HepG2 (cell line): ENCODE measurements at regions not wholly inside any gene's neighbourhood (a gene's known extent, or its start where the extent isn't known, plus 50 kb on each side); places are given as distances from the start of the nearest gene placed in this dataset.

Experiments used
- ATAC-seq: fragments of 200-7000 bp; cut with Tn5 transposase; 3 replicates; pipeline ENCODE4 v1.9.1; 2020; ENCODE audit warnings: mild to moderate bottlenecking, moderate library complexity
- BruUV-seq: library from RNA; stranded (reverse); fragments of 400-500 nt; replicated peaks from 2 replicates; lab custom pipeline; 2021; lab: Mats Ljungman, UMichigan
- CTCF ChIA-PET: fragments of 300-600 bp; formaldehyde crosslinking; extraction: SDS; loops from one replicate; lab custom pipeline; 2021; ENCODE audit warnings: low total read pairs, inconsistent platforms, low intra/inter-chr PET ratio; lab: Yijun Ruan, JAX
- POLR2A ChIA-PET: fragments of 350-600 bp; sonication (Branson Sonifier 250); formaldehyde crosslinking; loops from one replicate; lab custom pipeline; 2020; ENCODE audit warnings: antibody characterized with exemption, inconsistent platforms; lab: Yijun Ruan, JAX
- DNase-seq: peaks from one replicate; pipeline ENCODE4 v3.0.0-alpha.2; 2015; ENCODE audit warnings: low spot score
- FAIRE-seq: peaks from 3 replicates; lab custom pipeline; 2011; peaks lifted over from hg19 to GRCh38; lab: Jason Lieb, UNC
- H2AFZ ChIP-seq: one replicate; pipeline ENCODE4 v1.6.1; 2011; ENCODE audit warnings: low read length, inconsistent platforms
- H3K27ac ChIP-seq: fragments of 300-600 bp; 3 replicates; pipeline ENCODE4 v1.8.0; 2011; ENCODE audit warnings: mixed run types, mild to moderate bottlenecking, mixed read lengths, low read length, inconsistent platforms; ENCODE audit not compliant: insufficient read depth; ENCODE audit errors: extremely low read length
- H3K27me3 ChIP-seq, 2 experiments: fragments of 200-600 bp in 1 of 2; 2 replicates in 1 of 2; 3 replicates in 1 of 2; pipeline versions ENCODE4 v1.6.0 to v1.8.0; 2011; ENCODE audit warnings: low read length in 2 of 2, mild to moderate bottlenecking in 2 of 2, moderate library complexity in 2 of 2, inconsistent platforms in 1 of 2; ENCODE audit not compliant: insufficient read depth in 2 of 2, control insufficient read depth in 1 of 2
- H3K36me3 ChIP-seq, 2 experiments: fragments of 200-600 bp in 1 of 2; replicated peaks in 1 of 2; 2 replicates in 1 of 2; 3 replicates in 1 of 2; pipeline versions ENCODE4 v1.5.1 to v1.8.0; 2011; ENCODE audit warnings: low read length in 2 of 2, inconsistent platforms in 1 of 2; ENCODE audit not compliant: insufficient read depth in 2 of 2, control insufficient read depth in 1 of 2
- H3K4me1 ChIP-seq: 2 replicates; pipeline ENCODE4 v1.5.1; 2012; ENCODE audit warnings: low read length, inconsistent platforms; ENCODE audit not compliant: insufficient read depth
- H3K4me2 ChIP-seq: 2 replicates; pipeline ENCODE4 v1.6.0; 2011; ENCODE audit warnings: low read depth, low read length, inconsistent platforms
- H3K4me3 ChIP-seq, 3 experiments: fragments of 200-600 bp in 1 of 3; sonication (generic), shearing (Covaris generic) in 1 of 3; replicated peaks in 1 of 3; 2 replicates each; pipeline ENCODE4 v1.5.1; 2011 to 2016; ENCODE audit warnings: low read length in 3 of 3, inconsistent platforms in 2 of 3, low read depth in 2 of 3, mild to moderate bottlenecking in 2 of 3, control low read depth in 1 of 3, mixed read lengths in 1 of 3; ENCODE audit not compliant: insufficient read depth in 1 of 3
- H3K79me2 ChIP-seq: one replicate; pipeline ENCODE4 v1.6.1; 2011; ENCODE audit warnings: low read length, inconsistent platforms; ENCODE audit not compliant: insufficient read depth
- H3K9ac ChIP-seq: 2 replicates; pipeline ENCODE4 v1.6.0; 2011; ENCODE audit warnings: mild to moderate bottlenecking, low read depth, low read length, inconsistent platforms; ENCODE audit not compliant: insufficient read depth
- H3K9me3 ChIP-seq: 2 replicates; pipeline ENCODE4 v1.5.1; 2012; ENCODE audit warnings: mild to moderate bottlenecking, low read length
- H4K20me1 ChIP-seq: 2 replicates; pipeline ENCODE4 v1.6.0; 2011; ENCODE audit warnings: inconsistent platforms, mild to moderate bottlenecking, low read length, moderate library complexity; ENCODE audit not compliant: insufficient read depth
- ARNTL ChIP-seq: sonication (generic); formaldehyde crosslinking; IDR thresholded peaks from 2 replicates; pipeline ENCODE4 v1.4.0; 2020; ENCODE audit warnings: mild to moderate bottlenecking, missing genetic modification reagents
- GTF2F1 ChIP-seq: fragments of 150-350 bp; IDR thresholded peaks from 2 replicates; pipeline ENCODE4 v1.6.1; 2014; ENCODE audit warnings: low read length
- HNF1B ChIP-seq: sonication (generic); formaldehyde crosslinking; IDR thresholded peaks from 2 replicates; pipeline ENCODE4 v1.5.1; 2020; ENCODE audit warnings: mild to moderate bottlenecking, moderate library complexity, missing genetic modification reagents
- ISX ChIP-seq: sonication (generic); formaldehyde crosslinking; conservative IDR thresholded peaks from 2 replicates; pipeline ENCODE4 v1.5.0; 2020; ENCODE audit warnings: missing genetic modification reagents
- MAFF ChIP-seq: IDR thresholded peaks from 2 replicates; pipeline ENCODE4 v1.6.1; 2011; ENCODE audit warnings: low read depth, low read length, improper control_type of control experiment
- MAFG ChIP-seq: sonication (generic); formaldehyde crosslinking; IDR thresholded peaks from 2 replicates; pipeline ENCODE4 v1.5.1; 2020; ENCODE audit warnings: mild to moderate bottlenecking, missing genetic modification reagents
- MAX ChIP-seq: IDR thresholded peaks from 2 replicates; pipeline ENCODE4 v1.6.1; 2012; ENCODE audit warnings: inconsistent platforms
- NAIF1 ChIP-seq: sonication (generic); formaldehyde crosslinking; IDR thresholded peaks from 2 replicates; pipeline ENCODE4 v1.5.0; 2020; ENCODE audit warnings: mild to moderate bottlenecking, missing genetic modification reagents, borderline replicate concordance
- POGZ ChIP-seq: sonication (generic); formaldehyde crosslinking; IDR thresholded peaks from 2 replicates; pipeline ENCODE4 v1.4.0; 2020; ENCODE audit warnings: mild to moderate bottlenecking, missing genetic modification reagents
- TRIM24 ChIP-seq: sonication (generic); formaldehyde crosslinking; IDR thresholded peaks from 2 replicates; pipeline ENCODE4 v1.8.0; 2022; ENCODE audit warnings: mild to moderate bottlenecking, missing genetic modification reagents
- ZBTB3 ChIP-seq: sonication (generic); formaldehyde crosslinking; IDR thresholded peaks from 2 replicates; pipeline ENCODE4 v1.4.0; 2020; ENCODE audit warnings: low read depth, mild to moderate bottlenecking, moderate library complexity, missing genetic modification reagents, borderline replicate concordance
- ZFP36L1 ChIP-seq: sonication (generic); formaldehyde crosslinking; IDR thresholded peaks from 2 replicates; pipeline ENCODE4 v1.8.0; 2022; ENCODE audit warnings: mild to moderate bottlenecking, missing genetic modification reagents, moderate library complexity
- ZIK1 ChIP-seq: sonication (generic); formaldehyde crosslinking; IDR thresholded peaks from 2 replicates; pipeline ENCODE4 v1.5.0; 2020; ENCODE audit warnings: mild to moderate bottlenecking, low read depth, missing genetic modification reagents, borderline replicate concordance
- ZNF225 ChIP-seq: sonication (generic); formaldehyde crosslinking; IDR thresholded peaks from 2 replicates; pipeline ENCODE4 v1.4.0; 2020; ENCODE audit warnings: mild to moderate bottlenecking, missing genetic modification reagents
- ZNF496 ChIP-seq: sonication (generic); formaldehyde crosslinking; IDR thresholded peaks from 2 replicates; pipeline ENCODE4 v1.8.1; 2023; ENCODE audit warnings: mild to moderate bottlenecking, moderate library complexity, missing genetic modification reagents; ENCODE audit not compliant: insufficient replicate concordance
- ZNF547 ChIP-seq: sonication (generic); formaldehyde crosslinking; IDR thresholded peaks from 2 replicates; pipeline ENCODE4 v1.5.1; 2020; ENCODE audit warnings: mild to moderate bottlenecking, missing genetic modification reagents
- ZNF570 ChIP-seq: sonication (generic); formaldehyde crosslinking; IDR thresholded peaks from 2 replicates; pipeline ENCODE4 v1.4.0; 2020; ENCODE audit warnings: mild to moderate bottlenecking, missing genetic modification reagents, borderline replicate concordance
- ZNF709 ChIP-seq: sonication (generic); formaldehyde crosslinking; IDR thresholded peaks from 2 replicates; pipeline ENCODE4 v1.5.0; 2020; ENCODE audit warnings: mild to moderate bottlenecking, missing genetic modification reagents
- WGBS: methylation state at CpG from one replicate; pipeline ENCODE4 v1.1.6; 2017; ENCODE audit warnings: low lambda C conversion rate; 5-methylcytosine and 5-hydroxymethylcytosine counted together
- in situ Hi-C: cut with HindIII; loops from 2 replicates; pipeline ENCODE4 v1.10.0; 2017; ENCODE audit warnings: low pct_unique_long_range_greater_than_20kb; ENCODE audit not compliant: extremely low pct_ligation_motif_present
- intact Hi-C: fragments of 100-400 bp; cut with micrococcal nuclease; formaldehyde crosslinking; loops from one replicate; pipeline ENCODE4 v1.10.0; 2022; ENCODE audit not compliant: unreplicated experiment

GRCh38 chr3:150236316-150237082 lies 171.6 kb upstream of the TSC22D2 start:
- Histone ChIP-seq H2AFZ (no peak overlapping the region), H3K79me2 (no peaks in the 10 kb centered on the region), H3K4me3 (no peak overlapping the region), H3K36me3 (no peaks in the 10 kb centered on the region), H3K27ac (no peak overlapping the region), H3K9ac (no peak overlapping the region), H3K9me3 (no peaks in the 10 kb centered on the region), H4K20me1 (no peaks in the 10 kb centered on the region), H3K27me3 (no peaks in the 10 kb centered on the region), H3K4me1 (no peaks in the 10 kb centered on the region), H3K4me2 (no peak overlapping the region)
- in situ Hi-C loops, result no loop called here
- 28% methylated on average over 7 of the region's 7 CpGs for WGBS
- POLR2A ChIA-PET, result no interaction called here
- intact Hi-C loops, result no loop called here
- no peak for FAIRE-seq
- CTCF ChIA-PET, result no interaction called here
- no peak for DNase-seq
- no peak for ATAC-seq
- no peak for TF ChIP-seq ZNF570 (CRISPR knock-in tag)
- TF ChIP-seq ZNF496 (CRISPR knock-in tag), result no peak
- no peak for TF ChIP-seq ARNTL (CRISPR knock-in tag)
- TF ChIP-seq ZFP36L1 (CRISPR knock-in tag), result no peak
- TF ChIP-seq ZBTB3 (CRISPR knock-in tag), result no peak
- TF ChIP-seq GTF2F1, result no peak
- BruUV-seq, result no TSS peak

GRCh38 chr3:150235799-150236198 lies 172.3 kb upstream of the TSC22D2 start:
- Histone ChIP-seq H3K36me3 (no peaks in the 10 kb centered on the region), H3K4me1 (no peaks in the 10 kb centered on the region), H3K27me3 (no peaks in the 10 kb centered on the region), H4K20me1 (no peaks in the 10 kb centered on the region), H3K4me3 (no peak overlapping the region), H3K9me3 (no peaks in the 10 kb centered on the region), H3K9ac (no peak overlapping the region), H2AFZ (no peak overlapping the region), H3K79me2 (no peaks in the 10 kb centered on the region), H3K4me2 (no peak overlapping the region), H3K27ac (no peak overlapping the region)
- DNase-seq, result no peak
- BruUV-seq, result no TSS peak
- CTCF ChIA-PET, result no interaction called here
- WGBS, result 0% methylated on average over 1 of the region's 1 CpG
- no peak for ATAC-seq
- in situ Hi-C loops, result no loop called here
- POLR2A ChIA-PET, result no interaction called here
- FAIRE-seq, result no peak
- intact Hi-C loops, result no loop called here
- TF ChIP-seq MAX (no peak), MAFG (CRISPR knock-in tag) (no peak), ZNF709 (CRISPR knock-in tag) (no peak), ZNF547 (CRISPR knock-in tag) (no peak), MAFF (no peak), TRIM24 (CRISPR knock-in tag) (no peak), ZNF225 (no peak), NAIF1 (CRISPR knock-in tag) (no peak), ISX (CRISPR knock-in tag) (no peak), ZIK1 (CRISPR knock-in tag) (no peak), HNF1B (CRISPR knock-in tag) (no peak), POGZ (CRISPR knock-in tag) (no peak)
